Keratinocyte (primary cell): ENCODE measurements at regions not wholly inside any gene's neighbourhood (a gene's known extent, or its start where the extent isn't known, plus 50 kb on each side); places are given as distances from the start of the nearest gene placed in this dataset.

Experiments used
- DNase-seq: peaks from one replicate; pipeline ENCODE4 v3.0.0-alpha.2; 2011; ENCODE audit warnings: low read depth, missing footprints, low spot score
- FAIRE-seq: peaks from 2 replicates; lab custom pipeline; 2011; peaks lifted over from hg19 to GRCh38; lab: Jason Lieb, UNC
- H2AFZ ChIP-seq: 2 replicates; pipeline ENCODE4 v1.6.0; 2012; ENCODE audit warnings: low read length, control low read depth, inconsistent platforms; ENCODE audit not compliant: control insufficient read depth
- H3K27ac ChIP-seq: 2 replicates; pipeline ENCODE4 v1.5.1; 2011; ENCODE audit warnings: low read length; ENCODE audit not compliant: control insufficient read depth, insufficient read depth
- H3K27me3 ChIP-seq: 3 replicates; pipeline ENCODE4 v1.6.0; 2011; ENCODE audit warnings: low read length; ENCODE audit not compliant: control insufficient read depth, insufficient read depth; ENCODE audit errors: extremely low read depth
- H3K36me3 ChIP-seq, 2 experiments: 2 replicates in 1 of 2; 3 replicates in 1 of 2; pipeline ENCODE4 v1.5.1; 2011; ENCODE audit warnings: low read length in 2 of 2, mild to moderate bottlenecking in 1 of 2; ENCODE audit not compliant: control insufficient read depth in 2 of 2, insufficient read depth in 2 of 2; ENCODE audit errors: extremely low read depth in 1 of 2
- H3K4me1 ChIP-seq: 3 replicates; pipeline ENCODE4 v1.5.1; 2011; ENCODE audit warnings: low read length; ENCODE audit not compliant: control insufficient read depth, insufficient read depth; ENCODE audit errors: extremely low read depth
- H3K4me2 ChIP-seq: 3 replicates; pipeline ENCODE4 v1.6.0; 2011; ENCODE audit warnings: low read depth, low read length; ENCODE audit not compliant: control insufficient read depth, insufficient read depth; ENCODE audit errors: extremely low read depth
- H3K4me3 ChIP-seq, 3 experiments: fragments of 200-600 bp in 1 of 3; sonication (generic) in 1 of 3; 2 replicates in 2 of 3; 3 replicates in 1 of 3; pipeline ENCODE4 v1.5.1; 2011 to 2016; ENCODE audit warnings: low read length in 3 of 3, mild to moderate bottlenecking in 3 of 3, control low read depth in 2 of 3, inconsistent platforms in 1 of 3, low read depth in 1 of 3, mixed read lengths in 1 of 3, mixed run types in 1 of 3, moderate library complexity in 1 of 3; ENCODE audit not compliant: control insufficient read depth in 2 of 3, insufficient read depth in 2 of 3; ENCODE audit errors: extremely low read depth in 1 of 3
- H3K79me2 ChIP-seq: 2 replicates; pipeline ENCODE4 v1.6.0; 2012; ENCODE audit warnings: low read length; ENCODE audit not compliant: control insufficient read depth, insufficient read depth
- H3K9ac ChIP-seq: 3 replicates; pipeline ENCODE4 v1.6.0; 2011; ENCODE audit warnings: low read length; ENCODE audit not compliant: control insufficient read depth, insufficient read depth; ENCODE audit errors: extremely low read depth
- H3K9me1 ChIP-seq: 3 replicates; pipeline ENCODE4 v1.6.0; 2011; ENCODE audit warnings: low read length; ENCODE audit not compliant: control insufficient read depth, insufficient read depth; ENCODE audit errors: extremely low read depth
- H3K9me3 ChIP-seq: 2 replicates; pipeline ENCODE4 v1.5.1; 2012; ENCODE audit warnings: low read depth, low read length; ENCODE audit not compliant: control insufficient read depth
- H4K20me1 ChIP-seq: 3 replicates; pipeline ENCODE4 v1.6.0; 2011; ENCODE audit warnings: low read length; ENCODE audit not compliant: control insufficient read depth, insufficient read depth; ENCODE audit errors: extremely low read depth
- EZH2 ChIP-seq: IDR thresholded peaks from one replicate; pipeline ENCODE4 v1.6.1; 2012; ENCODE audit warnings: inconsistent platforms, mild to moderate bottlenecking, low read length, moderate library complexity
- dilution Hi-C: fragments of 300-500 bp; cut with MboI; formaldehyde crosslinking; loops from one replicate; pipeline ENCODE4 v1.7.0; 2020; ENCODE audit warnings: low sequenced_read_pairs; ENCODE audit not compliant: extremely low pct_ligation_motif_present
- TF ChIP-seq, protein P1 (sequence below), 3 experiments: IDR thresholded peaks in 1 of 3; conservative IDR thresholded peaks in 1 of 3; optimal IDR thresholded peaks in 1 of 3; 2 replicates in 2 of 3; 3 replicates in 1 of 3; pipeline versions ENCODE3 to v1.5.1; 2011; ENCODE audit warnings: low read length in 3 of 3, mild to moderate bottlenecking in 3 of 3, moderate library complexity in 2 of 3, control low read depth in 1 of 3, inconsistent platforms in 1 of 3; ENCODE audit not compliant: insufficient read depth in 2 of 3; ENCODE audit errors: extremely low read depth in 1 of 3

DNA sequence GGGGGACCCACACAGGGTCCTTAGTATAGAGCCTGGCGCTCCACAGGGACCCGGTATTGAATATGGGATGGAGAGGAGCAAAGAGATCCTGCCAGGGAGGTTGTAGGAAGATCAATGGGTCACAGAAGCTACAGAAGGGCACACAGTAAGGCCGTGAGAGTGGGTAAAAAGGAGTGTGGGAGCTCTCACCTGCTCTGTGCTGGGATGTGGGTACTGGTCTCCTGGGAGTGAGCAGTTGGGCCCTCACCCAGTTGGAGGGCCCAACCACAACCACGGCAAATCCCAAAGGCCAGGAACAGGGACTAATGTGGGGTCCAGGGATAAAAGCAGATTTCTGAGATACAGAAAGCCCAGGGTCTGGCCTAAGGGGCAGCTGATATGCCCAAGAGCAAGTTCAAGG, 59.9 kb upstream of the SMOX start:
- dilution Hi-C loops, result no loop called here
- no peaks in the 10 kb centered on the region for H3K9me3 ChIP-seq

DNA sequence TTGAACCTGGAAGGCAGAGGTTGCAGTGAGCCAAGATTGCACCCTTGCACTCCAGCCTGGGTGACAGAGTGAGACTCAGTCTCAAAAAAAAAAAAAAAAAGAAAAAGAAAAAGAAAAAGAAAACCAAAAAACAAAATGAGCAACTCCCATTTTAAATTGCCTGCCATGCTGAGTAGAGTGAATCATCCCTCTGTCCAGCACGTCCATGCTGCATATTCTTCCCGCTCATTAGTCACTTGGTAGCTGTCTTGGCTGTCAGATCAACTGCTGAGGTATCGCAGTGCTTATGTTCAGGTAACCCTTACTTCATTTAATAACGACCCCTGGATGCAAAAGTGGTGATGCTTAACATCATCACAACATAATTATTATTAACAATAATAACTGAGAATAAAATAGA, 60.7 kb upstream of the SMOX start:
- no peaks in the 10 kb centered on the region for H4K20me1 ChIP-seq
- no peaks in the 10 kb centered on the region for H3K79me2 ChIP-seq
- no peaks in the 10 kb centered on the region for H3K36me3 ChIP-seq
- no peaks in the 10 kb centered on the region for H3K9me3 ChIP-seq
- dilution Hi-C loops, result no loop called here
- TF ChIP-seq, protein P1, sequence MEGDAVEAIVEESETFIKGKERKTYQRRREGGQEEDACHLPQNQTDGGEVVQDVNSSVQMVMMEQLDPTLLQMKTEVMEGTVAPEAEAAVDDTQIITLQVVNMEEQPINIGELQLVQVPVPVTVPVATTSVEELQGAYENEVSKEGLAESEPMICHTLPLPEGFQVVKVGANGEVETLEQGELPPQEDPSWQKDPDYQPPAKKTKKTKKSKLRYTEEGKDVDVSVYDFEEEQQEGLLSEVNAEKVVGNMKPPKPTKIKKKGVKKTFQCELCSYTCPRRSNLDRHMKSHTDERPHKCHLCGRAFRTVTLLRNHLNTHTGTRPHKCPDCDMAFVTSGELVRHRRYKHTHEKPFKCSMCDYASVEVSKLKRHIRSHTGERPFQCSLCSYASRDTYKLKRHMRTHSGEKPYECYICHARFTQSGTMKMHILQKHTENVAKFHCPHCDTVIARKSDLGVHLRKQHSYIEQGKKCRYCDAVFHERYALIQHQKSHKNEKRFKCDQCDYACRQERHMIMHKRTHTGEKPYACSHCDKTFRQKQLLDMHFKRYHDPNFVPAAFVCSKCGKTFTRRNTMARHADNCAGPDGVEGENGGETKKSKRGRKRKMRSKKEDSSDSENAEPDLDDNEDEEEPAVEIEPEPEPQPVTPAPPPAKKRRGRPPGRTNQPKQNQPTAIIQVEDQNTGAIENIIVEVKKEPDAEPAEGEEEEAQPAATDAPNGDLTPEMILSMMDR (optimal IDR thresholded peaks at IDR 0.05 in 1 of 3, IDR thresholded peaks at IDR 0.05 in 1 of 3, conservative IDR thresholded peaks at IDR 0.05 in 1 of 3; ENCODE audit: extremely low read depth in 1 of 3, insufficient read depth in 2 of 3, low read length in 3 of 3), result no peak
- TF ChIP-seq EZH2, result no peak
- no peak overlapping the region for H3K27ac ChIP-seq
- no peak overlapping the region for H3K4me3 ChIP-seq
- no peak overlapping the region for H2AFZ ChIP-seq
- H3K4me2 ChIP-seq, result no peak overlapping the region
- FAIRE-seq, result no peak
- no peak for DNase-seq
- no peak overlapping the region for H3K9ac ChIP-seq
- no peaks in the 10 kb centered on the region for H3K9me1 ChIP-seq
- H3K27me3 ChIP-seq, result no peaks in the 10 kb centered on the region
- H3K4me1 ChIP-seq, result peaks cover 3% of the 10 kb centered on the region

More for the DNA sequence above, 59.9 kb upstream of the SMOX start:
- Histone ChIP-seq H3K9ac (no peak overlapping the region), H2AFZ (no peak overlapping the region), H3K4me3 (no peak overlapping the region), H3K79me2 (no peaks in the 10 kb centered on the region), H4K20me1 (no peaks in the 10 kb centered on the region), H3K27me3 (no peaks in the 10 kb centered on the region), H3K4me2 (no peak overlapping the region), H3K27ac (no peak overlapping the region), H3K9me1 (no peaks in the 10 kb centered on the region), H3K36me3 (no peaks in the 10 kb centered on the region), H3K4me1 (peaks cover 3% of the 10 kb centered on the region)
- FAIRE-seq (no peak), DNase-seq (no peak)
- TF ChIP-seq EZH2, result no peak
- TF ChIP-seq, protein P1 (optimal IDR thresholded peaks at IDR 0.05 in 1 of 3, IDR thresholded peaks at IDR 0.05 in 1 of 3, conservative IDR thresholded peaks at IDR 0.05 in 1 of 3; ENCODE audit: extremely low read depth in 1 of 3, insufficient read depth in 2 of 3, low read length in 3 of 3), result no peak
